ENCODE measurements at regions not wholly inside any gene's neighbourhood (a gene's known extent, or its start where the extent isn't known, plus 50 kb on each side); places are given as distances from the start of the nearest gene placed in this dataset.
"Not testable (repeated sequence)": the region's sequence is repeated elsewhere in the genome, so short reads cannot be mapped to it uniquely, and the experiment has no call there.

DNA sequence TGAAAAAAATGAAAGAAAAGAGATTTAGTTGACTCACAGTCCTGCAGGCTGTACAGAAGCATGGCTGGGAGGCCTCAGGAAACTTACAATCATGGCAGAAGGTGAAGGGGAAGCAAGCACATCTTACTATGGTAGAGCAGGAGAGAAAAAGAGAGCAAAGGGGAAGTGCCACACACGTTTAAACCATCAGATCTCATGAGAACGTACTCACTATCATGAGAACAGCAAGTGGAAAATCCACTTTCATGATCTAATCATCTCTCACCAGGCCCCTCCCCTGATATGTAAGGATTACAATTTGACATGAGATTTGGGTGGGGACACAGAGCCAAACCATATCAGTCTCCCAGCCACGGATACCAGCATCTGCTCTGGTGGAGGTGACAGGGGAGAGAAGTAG lies 50.8 kb upstream of the CPOX start:
- no peak for DNase-seq

DNA sequence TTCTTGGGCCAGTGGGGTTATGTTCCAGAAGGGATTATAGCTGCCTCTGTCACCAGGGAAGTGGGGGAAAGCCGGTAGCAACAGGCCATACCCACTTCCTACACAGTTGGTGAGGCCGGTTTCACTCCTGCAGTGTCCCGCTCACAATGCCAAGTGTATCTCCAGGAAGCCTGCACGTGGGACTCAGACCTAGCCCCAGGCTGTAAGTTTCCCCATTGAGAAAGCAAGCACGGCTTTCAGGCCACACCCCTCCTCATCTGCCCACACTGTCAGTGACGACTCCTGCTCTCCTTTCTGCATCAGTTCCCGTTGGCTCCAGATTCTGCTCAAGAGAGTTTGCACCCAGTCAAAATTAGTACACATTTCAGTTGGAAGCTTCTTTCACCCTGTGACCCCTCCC lies 51.6 kb upstream of the CPOX start:
- no peak for DNase-seq

DNA sequence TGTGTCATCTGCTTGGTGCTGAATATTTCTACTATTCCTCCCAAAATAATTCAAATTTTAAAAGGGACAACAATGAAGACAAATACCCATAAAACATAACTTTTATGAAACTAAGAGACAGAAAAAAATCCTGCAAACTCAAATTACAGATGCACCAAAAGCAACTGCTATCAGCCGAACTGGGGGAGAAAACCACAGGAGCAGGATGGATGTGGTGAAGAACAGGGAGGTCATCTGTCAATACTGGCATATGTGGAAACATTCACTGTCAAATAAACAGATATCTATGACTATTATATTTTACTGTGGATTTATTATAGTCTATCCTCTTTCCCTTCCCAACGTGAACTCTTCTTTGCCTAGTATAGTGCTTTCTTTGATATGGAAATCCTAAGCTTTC lies 53.3 kb upstream of the CPOX start:
- DNase-seq: no peak

DNA sequence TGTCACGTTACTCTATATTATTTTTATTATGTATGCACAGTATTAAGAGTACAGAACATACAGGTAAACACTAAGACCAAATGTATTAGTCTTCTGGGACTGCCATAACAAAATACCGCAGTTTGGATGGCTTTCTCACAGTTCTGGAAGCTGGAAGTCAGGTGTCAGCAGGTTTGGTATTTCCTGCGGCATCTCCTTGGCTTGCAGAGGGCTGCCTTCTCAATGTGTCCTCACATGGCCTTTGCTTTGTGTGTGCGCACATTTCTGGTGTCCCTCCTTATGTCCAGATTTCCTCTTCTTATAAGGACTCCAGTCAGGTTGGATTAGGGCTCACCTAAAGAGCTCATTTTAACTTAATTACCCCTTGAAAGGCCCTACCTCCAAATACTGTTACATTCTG lies 53.8 kb upstream of the CPOX start:
- no peak for DNase-seq

DNA sequence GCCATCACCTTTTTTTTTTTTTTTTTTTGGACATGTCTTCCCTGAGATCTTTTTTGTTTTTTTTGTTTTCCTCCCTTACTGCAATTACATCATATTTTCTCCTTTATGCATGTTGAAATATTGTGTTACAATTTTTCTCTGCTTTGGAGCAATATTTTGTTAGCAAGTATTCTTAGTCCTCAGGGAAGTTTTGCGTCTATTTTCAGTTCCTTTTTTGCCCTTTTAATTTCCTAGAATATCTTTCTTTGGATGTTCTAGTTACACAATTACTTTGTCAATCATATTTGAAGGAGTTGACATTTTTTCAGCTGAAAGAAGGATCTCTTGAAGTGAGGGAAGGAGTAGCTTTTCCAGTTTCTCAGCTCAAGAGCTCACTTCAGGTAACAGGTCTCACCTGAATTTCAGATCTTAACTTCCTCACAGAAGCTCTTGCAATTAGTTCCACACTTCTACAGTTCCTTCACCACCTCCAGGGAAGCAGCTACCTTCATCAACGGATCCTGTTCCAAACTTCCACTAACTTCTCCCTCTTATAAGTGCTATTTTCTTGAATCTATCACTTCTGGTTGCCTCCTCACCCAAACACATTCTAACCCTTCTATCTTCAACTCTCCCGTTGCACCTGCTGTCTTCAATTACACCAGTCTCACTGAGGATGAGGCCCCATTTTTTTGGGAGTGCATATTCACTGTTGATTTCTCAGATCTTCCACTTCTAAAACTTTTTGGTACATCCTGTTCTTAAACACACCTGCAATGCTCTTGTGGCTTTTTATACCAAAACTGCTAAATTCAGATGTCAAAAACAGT lies 57.8 kb upstream of the CPOX start:
- DNase-seq: no peak

DNA sequence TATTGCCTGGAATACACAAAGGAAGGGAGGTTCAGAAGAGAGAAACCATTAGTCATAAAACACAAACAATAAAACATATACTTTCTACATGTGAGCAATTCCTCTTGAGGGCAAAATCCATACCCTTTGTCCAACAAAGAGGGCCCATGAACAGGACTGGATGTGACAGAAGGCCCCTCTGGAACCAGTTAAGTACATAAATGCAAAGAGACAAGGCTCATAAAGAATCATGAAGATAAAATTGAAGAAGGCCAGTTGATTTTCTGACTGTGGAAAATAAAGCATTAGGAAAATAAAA lies 58.3 kb upstream of the CPOX start:
- DNase-seq: no peak

DNA sequence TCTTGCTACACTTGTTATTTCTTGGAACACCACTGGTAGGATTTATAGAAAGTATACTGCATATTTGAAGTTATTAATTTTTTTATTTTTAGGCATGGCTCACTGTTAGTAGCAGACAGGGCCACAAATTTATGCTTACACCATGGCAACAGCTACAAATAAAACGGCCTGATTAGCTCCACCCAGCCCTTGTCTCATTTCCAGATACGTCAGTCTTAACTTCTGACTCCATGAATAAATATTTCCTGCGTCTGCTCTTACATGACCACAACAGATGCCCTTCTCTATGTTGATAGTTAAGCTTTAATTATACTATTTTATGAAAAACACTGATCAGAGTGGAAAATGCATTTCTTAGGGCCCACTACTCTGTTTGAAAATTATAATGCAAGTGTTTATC lies 62.3 kb upstream of the CPOX start:
- DNase-seq: no peak

DNA sequence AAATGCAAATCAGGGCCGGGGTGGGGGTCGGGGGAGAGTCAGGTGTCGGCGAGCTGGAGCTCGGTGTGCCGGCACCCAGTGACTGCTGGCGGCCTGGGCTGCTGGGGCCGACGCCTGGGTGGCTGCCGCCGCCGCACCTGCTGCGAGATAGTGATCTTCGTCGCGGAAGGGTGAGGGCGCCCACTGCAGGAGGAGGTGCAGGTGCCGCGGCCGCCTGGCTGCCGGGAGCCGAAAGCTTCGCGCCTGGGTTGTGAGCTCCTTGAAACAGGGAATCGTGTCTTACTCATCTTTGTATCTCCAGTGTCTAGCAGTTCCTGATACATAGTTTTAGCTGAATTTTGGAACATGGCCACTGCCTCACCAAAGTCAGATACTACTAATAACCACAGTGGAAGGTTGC lies 64.0 kb upstream of the CPOX start:
- peak; percentile 42 for DNase-seq

DNA sequence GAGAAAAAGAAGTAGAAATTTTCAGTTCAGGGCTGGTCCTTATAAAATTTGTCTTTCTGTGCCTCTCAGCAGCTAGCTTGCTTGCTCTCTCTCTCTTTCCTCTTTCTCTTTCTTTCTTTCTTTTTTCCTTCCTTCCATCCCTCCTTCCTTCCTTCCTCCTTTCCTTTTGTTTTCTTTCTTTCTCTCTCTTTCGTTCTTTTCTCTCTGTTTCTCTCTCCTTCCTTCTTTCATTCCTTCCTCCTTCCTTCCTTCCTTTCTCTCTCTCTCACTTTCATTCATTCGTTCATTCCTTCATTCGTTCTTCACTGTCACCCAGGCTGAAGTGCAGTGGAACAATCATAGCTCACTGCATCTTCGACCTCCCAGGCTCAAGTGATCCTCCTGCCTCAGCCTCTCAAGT lies 69.3 kb upstream of the CPOX start:
- no peak for DNase-seq

DNA sequence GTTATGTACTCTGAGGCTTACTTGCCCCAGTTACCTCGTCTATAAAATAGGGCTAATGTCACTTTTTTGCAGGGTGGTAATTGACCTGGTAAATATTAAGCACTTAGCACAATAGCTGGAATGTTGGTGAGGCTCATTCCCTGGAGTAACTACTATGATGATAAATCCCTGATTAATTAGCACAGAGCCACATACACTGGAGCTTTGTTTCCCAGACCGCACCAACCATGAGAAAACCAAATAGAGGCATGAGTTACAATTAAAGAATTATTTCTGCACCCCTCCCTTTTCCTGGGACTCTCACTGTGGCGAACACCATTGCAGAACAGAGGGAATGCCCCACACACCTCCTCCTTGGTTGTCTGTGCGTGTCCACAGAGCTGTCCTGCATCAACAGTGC lies 76.6 kb upstream of the CPOX start:
- no peak for DNase-seq

DNA sequence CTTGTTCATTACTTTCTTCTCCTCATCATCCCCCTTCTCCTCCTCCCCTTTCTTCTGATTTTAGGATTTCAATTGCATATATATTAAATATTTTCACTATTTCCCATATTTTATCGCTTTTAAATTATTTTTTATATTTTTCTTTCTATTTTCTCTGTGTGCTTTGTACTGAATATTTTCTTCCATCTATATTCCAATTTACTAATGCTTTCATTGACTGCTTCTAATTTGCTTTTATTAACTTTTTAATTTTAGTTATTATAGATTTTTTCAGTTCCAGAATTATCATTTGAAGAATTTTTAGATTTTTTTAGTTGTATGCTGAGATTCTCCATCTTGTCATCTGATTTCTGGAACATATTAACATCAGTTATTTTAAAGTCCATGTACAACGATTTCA lies 83.2 kb upstream of the ST3GAL6 start:
- DNase-seq: no peak

DNA sequence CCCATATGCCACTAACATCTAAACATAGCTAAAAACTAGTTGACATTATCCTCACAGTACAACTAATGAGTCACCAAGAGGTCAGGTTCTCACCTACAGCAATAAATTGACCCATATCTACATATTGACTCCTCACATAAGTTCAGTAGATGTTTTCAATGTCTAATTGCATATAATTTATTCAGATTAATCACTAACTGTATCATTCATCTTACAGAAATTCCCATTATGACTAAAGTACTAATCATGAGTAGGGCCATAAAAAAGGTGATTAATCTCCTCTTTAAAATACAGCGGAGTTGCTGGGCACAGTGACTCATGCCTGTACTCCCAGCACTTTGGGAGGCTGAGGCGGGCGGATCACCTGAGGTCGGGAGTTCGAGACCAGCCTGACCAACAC lies 82.4 kb upstream of the ST3GAL6 start:
- no peak for DNase-seq

DNA sequence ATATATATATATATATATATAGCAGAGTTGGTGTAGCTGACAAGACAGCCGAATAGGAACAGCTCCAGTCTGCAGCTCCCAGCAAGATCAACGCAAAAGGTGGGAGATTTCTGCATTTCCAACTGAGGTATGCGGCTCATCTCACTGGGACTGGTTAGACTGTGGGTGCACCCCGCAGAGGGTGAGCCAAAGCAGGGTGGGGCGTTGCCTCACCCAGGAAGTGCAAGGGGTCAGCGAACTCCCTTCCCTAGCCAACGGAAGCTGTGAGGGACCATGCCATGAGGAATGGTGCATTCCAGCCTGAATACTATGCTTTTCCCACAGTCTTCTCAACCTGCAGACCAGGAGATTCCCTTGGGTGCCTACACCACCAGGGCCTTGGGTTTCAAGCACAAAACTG lies 81.7 kb upstream of the ST3GAL6 start:
- no peak for DNase-seq

DNA sequence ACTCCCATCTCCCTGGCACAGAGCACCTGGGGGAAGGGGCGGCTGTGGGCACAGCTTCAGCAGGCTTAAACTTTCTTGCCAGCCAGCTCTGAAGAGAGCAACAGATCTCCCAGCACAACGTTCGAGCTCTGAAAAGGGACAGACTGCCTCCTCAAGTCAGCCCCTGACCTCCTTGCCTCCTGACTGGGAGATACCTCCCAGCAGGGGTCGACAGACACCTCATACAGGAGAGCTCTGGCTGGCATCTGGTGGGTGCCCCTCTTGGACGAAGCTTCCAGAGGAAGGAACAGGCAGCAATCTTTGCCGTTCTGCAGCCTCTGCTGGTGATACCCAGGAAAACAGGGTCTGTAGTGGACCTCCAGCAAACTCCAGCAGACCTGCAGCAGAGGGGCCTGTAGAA lies 80.7 kb upstream of the ST3GAL6 start:
- not testable (repeated sequence) for DNase-seq

DNA sequence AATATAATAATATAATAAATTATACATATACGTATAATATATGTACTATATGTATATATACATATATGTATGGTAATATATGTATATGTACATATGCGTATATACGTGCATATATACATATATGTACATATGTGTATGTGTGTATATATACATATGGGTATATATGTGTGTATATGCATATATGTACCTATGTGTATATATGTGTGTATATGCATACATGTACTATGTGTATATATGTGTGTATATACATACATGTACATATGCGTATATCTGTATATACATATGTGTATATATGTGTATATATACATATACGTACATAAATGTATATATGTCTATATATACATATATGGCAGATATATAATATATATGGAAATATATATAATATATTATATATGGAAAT lies 74.8 kb upstream of the ST3GAL6 start:
- DNase-seq: no peak

DNA sequence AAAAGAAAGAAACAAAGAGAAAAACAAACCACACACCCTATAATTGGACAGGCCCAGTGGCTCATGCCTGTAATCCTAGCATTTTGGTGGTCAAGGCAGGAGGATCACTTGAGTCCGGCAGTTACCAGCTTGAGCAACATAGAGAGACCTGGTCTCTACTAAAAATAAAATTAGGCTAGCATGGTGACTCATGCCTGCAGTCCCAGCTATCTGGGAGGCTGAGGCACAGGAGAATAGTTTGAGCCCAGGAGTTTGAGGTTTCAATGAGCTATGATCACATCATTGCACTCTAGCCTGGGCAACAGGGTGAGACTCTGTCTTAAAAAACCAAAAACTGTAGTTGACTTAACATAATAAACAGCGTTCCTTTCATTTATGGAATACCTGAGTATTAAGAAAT lies 72.3 kb upstream of the ST3GAL6 start:
- DNase-seq: no peak

DNA sequence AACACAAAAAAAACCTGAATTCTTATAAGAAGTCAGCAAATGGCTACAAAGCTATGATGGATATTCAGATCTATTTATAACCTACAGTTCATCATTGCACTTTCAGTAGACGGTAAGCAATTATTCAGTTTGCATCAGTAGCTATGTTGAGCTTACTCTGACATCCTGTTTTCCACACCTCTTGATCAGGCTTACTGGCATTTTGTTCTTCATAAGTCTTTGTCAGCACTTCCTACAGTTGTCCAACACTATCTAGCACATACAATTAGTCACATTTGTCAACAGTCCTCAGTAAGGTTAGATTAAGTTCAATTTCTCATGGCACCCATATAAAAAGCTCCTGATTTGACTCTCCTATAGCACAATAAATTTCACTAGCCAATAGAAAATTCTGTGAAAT lies 71.2 kb upstream of the ST3GAL6 start:
- no peak for DNase-seq

DNA sequence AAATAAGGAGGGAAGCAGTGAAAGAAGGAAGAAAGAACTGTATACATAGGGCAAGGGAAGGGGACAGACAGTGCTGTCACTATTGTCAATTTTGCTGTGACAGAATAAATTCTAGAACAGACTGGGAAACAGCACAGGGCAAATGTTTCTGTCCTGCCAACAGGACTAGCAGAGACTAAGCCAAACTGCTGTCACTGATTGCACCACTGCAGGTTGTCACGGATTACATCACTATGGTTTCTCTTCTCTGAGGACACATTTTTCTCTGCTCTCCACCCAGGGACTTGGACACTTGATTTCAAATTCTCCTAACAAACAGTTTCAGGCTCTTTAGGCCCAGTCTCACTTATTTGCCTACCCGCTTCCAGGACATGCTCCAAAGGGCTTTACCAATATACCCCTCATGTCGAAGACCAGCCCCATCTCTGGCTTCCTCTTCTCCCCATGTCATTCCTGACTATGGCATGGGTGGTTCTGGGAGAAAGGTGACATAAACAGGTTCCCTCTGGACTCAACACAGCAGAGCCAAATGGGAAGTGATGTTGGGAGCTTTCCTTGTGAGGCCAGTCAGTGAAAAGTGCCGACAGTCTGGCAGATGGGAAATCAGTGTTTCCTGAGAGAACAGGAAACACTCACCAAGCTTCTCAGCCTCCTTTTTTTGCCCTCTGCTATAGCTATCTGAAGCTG lies 70.2 kb upstream of the ST3GAL6 start:
- DNase-seq: no peak

DNA sequence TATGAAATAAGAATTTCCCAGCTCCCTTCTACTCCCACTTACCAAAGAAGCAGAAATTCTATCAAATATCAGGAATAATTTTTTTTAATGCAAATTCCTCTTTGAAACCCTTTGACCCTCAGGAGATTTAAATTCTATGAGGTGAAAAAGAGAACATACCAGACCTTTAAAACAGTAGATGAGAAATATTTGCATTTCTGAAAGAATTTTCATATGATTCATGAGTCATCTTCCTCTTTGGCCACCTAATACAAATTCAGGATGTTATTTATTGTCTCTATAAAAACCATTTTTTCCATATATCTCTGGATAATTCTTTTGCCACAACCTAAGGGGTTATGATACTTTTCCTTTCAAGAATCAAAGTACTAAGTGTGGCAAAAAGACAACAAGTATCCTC lies 67.3 kb upstream of the ST3GAL6 start:
- DNase-seq: no peak

DNA sequence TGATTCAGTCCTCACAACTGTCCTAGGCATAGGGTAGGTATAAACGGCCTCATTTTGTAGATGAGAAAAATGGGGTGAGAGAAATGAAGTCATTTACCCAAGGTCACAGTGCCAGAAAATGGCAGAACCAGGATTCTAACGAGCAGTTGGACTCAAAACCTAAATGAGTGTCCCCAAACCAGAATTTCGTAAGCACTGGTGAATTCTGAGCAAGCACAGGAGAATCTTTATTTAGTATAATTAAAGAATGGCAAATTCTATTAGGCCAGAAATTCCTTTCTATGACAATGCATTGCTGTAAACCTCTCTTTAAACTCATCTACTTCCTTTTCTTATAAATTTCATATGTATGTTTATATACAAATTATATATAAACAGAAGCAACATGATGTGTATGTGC lies 66.8 kb upstream of the ST3GAL6 start:
- DNase-seq: not testable (repeated sequence)

DNA sequence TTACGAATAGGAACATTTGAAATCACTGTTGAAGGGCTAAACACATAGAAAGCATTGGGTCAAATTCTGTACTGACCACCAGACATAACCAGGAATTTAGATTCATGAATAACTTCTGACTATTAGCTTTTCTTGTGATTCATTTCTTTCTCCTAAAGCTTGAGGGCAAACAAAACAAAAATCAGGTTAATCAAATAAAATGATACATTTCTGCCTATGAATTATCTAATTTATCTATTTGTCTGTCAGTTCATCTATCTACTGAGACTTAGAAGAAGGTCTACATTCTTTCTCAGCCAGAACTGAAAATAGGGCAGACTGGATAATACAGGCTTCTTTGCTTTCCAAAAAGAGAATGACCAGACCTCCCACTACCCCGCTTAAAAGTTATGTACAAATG lies 65.9 kb upstream of the ST3GAL6 start:
- no peak for DNase-seq

DNA sequence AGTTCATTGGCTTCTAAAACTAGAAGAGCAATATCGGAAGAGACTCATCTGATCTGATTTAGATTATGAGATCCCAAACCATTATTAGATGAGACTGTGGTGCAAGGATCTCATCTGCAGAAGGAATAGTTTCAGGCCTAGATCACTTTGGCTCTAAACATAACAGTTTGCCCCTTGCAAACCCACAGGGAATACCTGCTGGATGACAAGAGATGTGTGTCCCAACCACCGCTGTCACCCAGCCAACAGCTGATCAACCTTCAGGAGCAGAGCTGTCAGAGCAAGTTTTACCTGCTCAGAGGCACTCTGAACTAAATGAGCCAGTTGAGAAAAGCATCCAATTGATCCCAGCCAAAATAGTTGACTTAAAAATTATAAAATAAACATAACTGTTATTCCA lies 64.0 kb upstream of the ST3GAL6 start:
- no peak for DNase-seq

DNA sequence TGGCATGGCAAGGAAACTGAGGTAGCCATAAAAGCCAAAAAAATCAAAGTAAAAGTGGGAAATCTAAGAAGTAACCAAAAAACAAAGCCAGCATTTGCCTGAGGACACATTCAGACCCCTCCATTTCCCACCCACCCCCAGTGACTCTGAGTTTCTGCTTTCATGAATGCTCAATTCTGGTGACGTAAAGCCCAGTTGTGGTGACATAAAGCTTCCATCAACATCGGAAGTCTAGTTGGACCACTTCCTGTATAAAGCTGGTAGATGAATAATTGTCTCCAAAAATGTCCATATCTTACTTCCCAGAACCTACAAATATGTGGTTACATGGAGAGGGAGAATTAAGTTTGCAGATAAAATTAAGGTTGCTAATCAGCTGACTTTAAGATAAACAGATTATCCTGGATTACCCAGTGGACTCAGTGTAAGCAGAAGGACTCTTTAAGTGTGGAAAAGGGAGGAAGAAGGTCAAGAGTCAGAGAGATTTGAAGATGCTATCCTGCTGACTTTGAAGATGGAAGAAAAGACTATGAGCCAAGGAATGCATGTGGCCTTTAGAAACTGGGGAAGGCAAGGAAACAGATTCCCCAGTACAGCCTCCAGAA lies 62.0 kb upstream of the ST3GAL6 start:
- DNase-seq: no peak

DNA sequence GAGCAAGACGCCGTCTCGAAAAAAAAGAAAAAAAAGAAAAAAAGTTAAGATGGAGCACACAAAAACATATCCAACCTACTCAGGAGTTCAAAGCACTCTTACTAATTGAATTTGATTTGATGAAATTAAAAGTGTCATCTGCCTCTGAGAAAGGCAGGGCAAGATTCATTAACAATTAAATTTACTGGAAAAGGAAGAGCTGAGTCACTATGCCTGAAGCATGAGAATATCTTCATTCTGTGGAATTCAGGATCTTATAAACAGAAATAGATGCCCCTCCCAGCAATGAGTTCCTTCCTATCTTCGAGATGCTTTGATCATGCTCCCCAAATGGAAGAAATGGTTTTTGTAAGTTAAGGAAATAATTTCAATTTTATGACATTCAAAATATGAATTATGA lies 61.0 kb upstream of the ST3GAL6 start:
- DNase-seq: no peak

DNA sequence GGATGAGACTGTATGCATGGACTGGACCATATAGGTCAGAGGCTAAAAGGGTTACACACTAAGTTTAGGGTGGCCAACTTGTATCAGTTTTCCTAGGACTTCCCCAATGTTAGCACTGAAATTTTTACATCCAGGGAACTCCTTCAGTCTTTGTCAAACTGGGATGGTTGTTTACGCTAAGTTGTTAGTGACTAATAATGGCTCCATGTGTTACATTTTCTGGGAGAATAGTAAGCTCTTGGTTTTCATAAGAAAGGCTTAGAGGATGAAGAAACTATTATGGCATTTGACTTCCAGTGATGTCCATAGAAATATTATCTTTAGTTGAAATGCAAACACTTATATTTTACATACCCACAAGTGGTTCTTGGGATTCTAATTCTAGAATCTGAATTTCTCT lies 57.9 kb upstream of the ST3GAL6 start:
- no peak for DNase-seq

Measured in stimulated activated CD4-positive, alpha-beta T cell treated with anti-CD3 and anti-CD28 coated beads, Interleukin-4, amount 100 ng/mL, for 1 hour (primary cell).